Keratinocyte (primary cell): ENCODE measurements at regions not wholly inside any gene's neighbourhood (a gene's known extent, or its start where the extent isn't known, plus 50 kb on each side); places are given as distances from the start of the nearest gene placed in this dataset.

ENCODE experiments used
- DNase-seq: peaks from one replicate; pipeline ENCODE4 v3.0.0-alpha.2; 2011; ENCODE audit warnings: low read depth, missing footprints, low spot score
- FAIRE-seq: peaks from 2 replicates; lab custom pipeline; 2011; peaks lifted over from hg19 to GRCh38; lab: Jason Lieb, UNC
- H2AFZ ChIP-seq: 2 replicates; pipeline ENCODE4 v1.6.0; 2012; ENCODE audit warnings: low read length, control low read depth, inconsistent platforms; ENCODE audit not compliant: control insufficient read depth
- H3K27ac ChIP-seq: 2 replicates; pipeline ENCODE4 v1.5.1; 2011; ENCODE audit warnings: low read length; ENCODE audit not compliant: control insufficient read depth, insufficient read depth
- H3K27me3 ChIP-seq: 3 replicates; pipeline ENCODE4 v1.6.0; 2011; ENCODE audit warnings: low read length; ENCODE audit not compliant: control insufficient read depth, insufficient read depth; ENCODE audit errors: extremely low read depth
- H3K36me3 ChIP-seq, 2 experiments: 2 replicates in 1 of 2; 3 replicates in 1 of 2; pipeline ENCODE4 v1.5.1; 2011; ENCODE audit warnings: low read length in 2 of 2, mild to moderate bottlenecking in 1 of 2; ENCODE audit not compliant: control insufficient read depth in 2 of 2, insufficient read depth in 2 of 2; ENCODE audit errors: extremely low read depth in 1 of 2
- H3K4me1 ChIP-seq: 3 replicates; pipeline ENCODE4 v1.5.1; 2011; ENCODE audit warnings: low read length; ENCODE audit not compliant: control insufficient read depth, insufficient read depth; ENCODE audit errors: extremely low read depth
- H3K4me2 ChIP-seq: 3 replicates; pipeline ENCODE4 v1.6.0; 2011; ENCODE audit warnings: low read depth, low read length; ENCODE audit not compliant: control insufficient read depth, insufficient read depth; ENCODE audit errors: extremely low read depth
- H3K4me3 ChIP-seq, 3 experiments: fragments of 200-600 bp in 1 of 3; sonication (generic) in 1 of 3; 2 replicates in 2 of 3; 3 replicates in 1 of 3; pipeline ENCODE4 v1.5.1; 2011 to 2016; ENCODE audit warnings: low read length in 3 of 3, mild to moderate bottlenecking in 3 of 3, control low read depth in 2 of 3, inconsistent platforms in 1 of 3, low read depth in 1 of 3, mixed read lengths in 1 of 3, mixed run types in 1 of 3, moderate library complexity in 1 of 3; ENCODE audit not compliant: control insufficient read depth in 2 of 3, insufficient read depth in 2 of 3; ENCODE audit errors: extremely low read depth in 1 of 3
- H3K79me2 ChIP-seq: 2 replicates; pipeline ENCODE4 v1.6.0; 2012; ENCODE audit warnings: low read length; ENCODE audit not compliant: control insufficient read depth, insufficient read depth
- H3K9ac ChIP-seq: 3 replicates; pipeline ENCODE4 v1.6.0; 2011; ENCODE audit warnings: low read length; ENCODE audit not compliant: control insufficient read depth, insufficient read depth; ENCODE audit errors: extremely low read depth
- H3K9me1 ChIP-seq: 3 replicates; pipeline ENCODE4 v1.6.0; 2011; ENCODE audit warnings: low read length; ENCODE audit not compliant: control insufficient read depth, insufficient read depth; ENCODE audit errors: extremely low read depth
- H3K9me3 ChIP-seq: 2 replicates; pipeline ENCODE4 v1.5.1; 2012; ENCODE audit warnings: low read depth, low read length; ENCODE audit not compliant: control insufficient read depth
- H4K20me1 ChIP-seq: 3 replicates; pipeline ENCODE4 v1.6.0; 2011; ENCODE audit warnings: low read length; ENCODE audit not compliant: control insufficient read depth, insufficient read depth; ENCODE audit errors: extremely low read depth
- CTCF ChIP-seq, 3 experiments: IDR thresholded peaks in 1 of 3; conservative IDR thresholded peaks in 1 of 3; optimal IDR thresholded peaks in 1 of 3; 2 replicates in 2 of 3; 3 replicates in 1 of 3; pipeline versions ENCODE3 to v1.5.1; 2011; ENCODE audit warnings: low read length in 3 of 3, mild to moderate bottlenecking in 3 of 3, moderate library complexity in 2 of 3, control low read depth in 1 of 3, inconsistent platforms in 1 of 3; ENCODE audit not compliant: insufficient read depth in 2 of 3; ENCODE audit errors: extremely low read depth in 1 of 3
- EZH2 ChIP-seq: IDR thresholded peaks from one replicate; pipeline ENCODE4 v1.6.1; 2012; ENCODE audit warnings: inconsistent platforms, mild to moderate bottlenecking, low read length, moderate library complexity
- dilution Hi-C: fragments of 300-500 bp; cut with MboI; formaldehyde crosslinking; loops from one replicate; pipeline ENCODE4 v1.7.0; 2020; ENCODE audit warnings: low sequenced_read_pairs; ENCODE audit not compliant: extremely low pct_ligation_motif_present

- dilution Hi-C loops = no loop called here
- DNase-seq = no peak
Measured at GRCh38 chr11:15576769-15577168, 462.0 kb downstream of the INSC start.

GRCh38 chr11:15577519-15577918 lies 462.8 kb downstream of the INSC start:
- H3K9ac ChIP-seq = no peak overlapping the region
- H3K27ac ChIP-seq = no peak overlapping the region
- H4K20me1 ChIP-seq = no peaks in the 10 kb centered on the region
- no peaks in the 10 kb centered on the region for H3K4me1 ChIP-seq
- H3K9me1 ChIP-seq = no peaks in the 10 kb centered on the region
- dilution Hi-C loops = no loop called here
- no peaks in the 10 kb centered on the region for H3K36me3 ChIP-seq
- no peak overlapping the region for H3K4me3 ChIP-seq
- DNase-seq (no peak), FAIRE-seq (no peak)
- H3K4me2 ChIP-seq = no peak overlapping the region
- no peaks in the 10 kb centered on the region for H3K9me3 ChIP-seq
- H3K79me2 ChIP-seq = no peaks in the 10 kb centered on the region
- H3K27me3 ChIP-seq = no peaks in the 10 kb centered on the region
- no peak overlapping the region for H2AFZ ChIP-seq
- TF ChIP-seq EZH2 (no peak), CTCF (optimal IDR thresholded peaks at IDR 0.05 in 1 of 3, IDR thresholded peaks at IDR 0.05 in 1 of 3, conservative IDR thresholded peaks at IDR 0.05 in 1 of 3; ENCODE audit: extremely low read depth in 1 of 3, insufficient read depth in 2 of 3, low read length in 3 of 3) (no peak)

More at GRCh38 chr11:15576769-15577168, 462.0 kb downstream of the INSC start:
- no peak overlapping the region for H3K4me3 ChIP-seq
- no peaks in the 10 kb centered on the region for H3K36me3 ChIP-seq
- H3K4me1 ChIP-seq = no peaks in the 10 kb centered on the region
- H3K9me3 ChIP-seq = no peaks in the 10 kb centered on the region
- H3K9me1 ChIP-seq = no peaks in the 10 kb centered on the region
- H3K4me2 ChIP-seq = no peak overlapping the region
- no peak for FAIRE-seq
- H3K9ac ChIP-seq = no peak overlapping the region
- no peaks in the 10 kb centered on the region for H3K27me3 ChIP-seq
- no peaks in the 10 kb centered on the region for H3K79me2 ChIP-seq
- no peak overlapping the region for H3K27ac ChIP-seq
- no peak overlapping the region for H2AFZ ChIP-seq
- no peak for TF ChIP-seq EZH2
- TF ChIP-seq CTCF (optimal IDR thresholded peaks at IDR 0.05 in 1 of 3, IDR thresholded peaks at IDR 0.05 in 1 of 3, conservative IDR thresholded peaks at IDR 0.05 in 1 of 3; ENCODE audit: extremely low read depth in 1 of 3, insufficient read depth in 2 of 3, low read length in 3 of 3) = no peak
- no peaks in the 10 kb centered on the region for H4K20me1 ChIP-seq
